GF-D8 (cell line): ENCODE measurements at regions not wholly inside any gene's neighbourhood (a gene's known extent, or its start where the extent isn't known, plus 50 kb on each side); places are given as distances from the start of the nearest gene placed in this dataset.
"Not testable (repeated sequence)": the region's sequence is repeated elsewhere in the genome, so short reads cannot be mapped to it uniquely, and the experiment has no call there.

Experiments
- DNase-seq: peaks from one replicate; lab custom pipeline; 2025; lab: John Stamatoyannopoulos, UW

DNA sequence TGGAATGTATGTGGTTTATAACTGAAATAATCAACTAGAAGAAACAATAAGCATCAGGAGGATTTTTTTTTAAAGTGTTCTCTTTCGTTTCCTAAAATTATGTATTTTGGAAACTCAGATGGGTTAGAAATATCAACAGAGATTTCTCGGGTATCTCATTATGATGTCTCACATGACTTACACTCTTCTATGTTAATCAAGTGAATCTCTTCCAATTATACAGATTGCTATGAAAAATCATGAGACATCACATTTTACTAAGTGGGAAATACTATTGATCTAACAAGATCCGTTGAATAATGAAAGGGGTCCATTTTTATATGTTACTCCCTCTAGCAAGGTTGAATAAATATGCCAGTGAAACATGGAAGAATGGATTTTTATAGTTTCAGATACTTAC, 54.7 kb upstream of the NRIP1 start:
- DNase-seq = no peak

DNA sequence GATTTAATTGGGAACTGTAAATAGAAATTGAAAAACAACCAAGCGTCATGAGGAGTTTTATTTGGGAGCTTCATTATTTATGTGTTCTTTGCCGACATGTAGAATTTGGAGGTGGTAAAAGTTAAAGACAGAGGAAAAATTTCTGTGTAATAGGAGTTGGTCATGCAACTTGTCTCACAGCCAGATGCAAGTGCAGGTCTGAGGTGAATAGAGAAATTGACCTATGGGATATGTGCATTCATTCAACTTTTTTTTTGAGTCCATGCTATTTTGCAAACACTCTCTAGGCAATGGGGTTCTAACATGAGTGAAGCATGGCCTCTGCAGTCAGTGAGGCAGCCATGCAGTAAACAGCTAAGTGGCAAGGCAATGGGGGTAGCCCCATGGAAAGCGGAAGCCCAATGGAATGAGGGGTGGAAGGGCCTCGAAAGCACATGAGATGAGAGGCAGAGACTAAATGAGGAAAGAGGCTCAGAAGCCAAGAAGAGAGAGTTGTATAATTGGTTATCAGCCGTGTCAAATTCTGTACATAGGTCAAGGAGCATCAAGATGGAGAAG, 56.4 kb upstream of the NRIP1 start:
- DNase-seq = no peak

DNA sequence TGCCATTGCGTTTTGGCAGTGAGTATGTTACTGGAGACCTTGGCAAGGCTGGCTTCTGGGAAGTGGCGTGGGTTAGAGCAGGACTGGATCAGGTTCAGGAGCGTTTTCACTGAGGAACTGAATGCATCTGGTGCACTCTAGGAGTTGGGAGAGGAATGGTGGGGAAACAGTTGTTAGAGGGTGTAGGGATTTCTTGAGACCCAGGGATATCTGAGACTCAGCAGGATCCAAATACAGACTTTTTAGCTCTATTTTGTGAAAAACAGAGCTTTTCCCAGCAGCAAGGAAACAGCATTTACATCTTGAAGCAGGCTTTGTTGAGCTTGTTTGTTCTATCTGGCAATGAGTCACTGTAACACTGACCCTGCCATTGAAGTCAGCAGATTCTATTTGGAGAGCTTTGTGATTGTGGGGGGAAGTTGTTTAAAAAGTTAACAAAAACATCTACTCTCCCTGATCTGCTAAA, 56.9 kb upstream of the NRIP1 start:
- DNase-seq = no peak

DNA sequence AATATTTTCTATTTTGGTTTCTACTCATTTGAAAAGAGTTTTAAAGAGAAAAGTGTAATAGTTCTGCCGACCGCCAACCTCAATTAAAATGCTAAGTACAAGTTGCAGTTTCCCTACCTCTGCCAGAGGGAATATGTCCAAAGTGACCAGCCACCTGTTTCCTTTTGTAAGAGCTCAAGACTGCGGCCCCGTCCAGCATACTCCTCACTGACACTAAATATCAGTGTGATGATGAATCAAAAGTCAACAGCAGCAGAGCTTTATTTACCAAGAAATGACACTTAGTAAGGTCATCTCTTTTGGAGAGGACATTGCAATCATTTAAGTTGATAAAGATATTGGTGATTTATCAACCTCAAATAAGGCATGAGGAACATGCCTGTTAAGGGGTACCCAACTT, 57.4 kb upstream of the NRIP1 start:
- no peak for DNase-seq

DNA sequence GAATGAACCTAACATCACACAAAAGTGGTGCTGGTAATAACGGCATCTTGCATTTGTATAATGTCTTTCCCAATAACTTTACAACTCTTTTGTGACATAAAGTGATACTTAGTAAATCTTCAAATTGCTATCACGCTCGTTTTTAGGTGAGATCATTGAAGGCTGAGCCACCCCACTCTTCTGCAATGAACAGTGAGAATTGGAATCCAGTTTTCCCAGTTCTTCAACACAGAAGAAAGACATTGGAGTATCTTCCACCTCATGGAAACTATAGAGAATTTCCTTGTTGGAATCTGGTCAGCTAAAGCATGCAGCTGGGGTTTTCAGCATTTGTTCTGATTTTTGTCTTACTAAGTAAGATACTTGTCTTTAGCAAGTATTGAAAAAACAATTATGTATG, 59.9 kb upstream of the NRIP1 start:
- DNase-seq = no peak

DNA sequence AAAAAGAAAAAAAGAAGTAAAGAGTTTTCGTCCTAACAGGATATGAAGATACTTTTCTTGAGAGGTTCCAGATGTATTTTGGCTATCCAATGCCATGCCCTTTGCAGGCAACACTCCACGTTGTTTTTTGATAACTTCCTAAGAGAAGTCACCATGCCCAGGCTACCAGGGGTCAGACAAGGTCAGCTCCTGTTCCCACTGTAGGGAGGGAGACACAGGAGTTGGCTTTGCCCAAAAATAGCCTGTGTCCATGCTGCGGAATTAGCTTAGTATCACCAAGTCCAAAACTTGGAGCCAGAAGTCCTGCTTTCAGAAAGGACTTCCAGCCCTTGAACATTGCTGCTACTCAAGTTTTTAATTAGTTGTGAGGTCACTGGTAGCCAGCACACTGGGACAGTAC, 62.1 kb upstream of the NRIP1 start:
- no peak for DNase-seq

DNA sequence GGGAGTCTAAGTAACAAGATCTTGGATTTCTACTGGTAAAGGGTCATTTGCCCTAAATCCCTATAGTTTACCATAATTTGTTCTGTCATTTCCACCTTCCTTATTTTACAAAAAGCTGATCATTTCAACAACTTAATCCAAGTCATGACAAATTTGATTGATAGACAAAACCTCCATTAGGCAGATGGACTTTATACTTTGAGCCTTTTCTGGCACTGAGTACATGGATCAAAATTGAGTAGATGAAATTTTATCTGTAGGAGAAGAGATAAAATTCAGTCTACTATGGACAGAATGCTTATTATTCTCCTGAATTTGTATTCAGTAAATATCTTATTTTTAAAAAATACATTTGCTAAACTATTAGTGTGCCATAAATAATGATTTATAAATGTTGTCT, 62.6 kb upstream of the NRIP1 start:
- no peak for DNase-seq

DNA sequence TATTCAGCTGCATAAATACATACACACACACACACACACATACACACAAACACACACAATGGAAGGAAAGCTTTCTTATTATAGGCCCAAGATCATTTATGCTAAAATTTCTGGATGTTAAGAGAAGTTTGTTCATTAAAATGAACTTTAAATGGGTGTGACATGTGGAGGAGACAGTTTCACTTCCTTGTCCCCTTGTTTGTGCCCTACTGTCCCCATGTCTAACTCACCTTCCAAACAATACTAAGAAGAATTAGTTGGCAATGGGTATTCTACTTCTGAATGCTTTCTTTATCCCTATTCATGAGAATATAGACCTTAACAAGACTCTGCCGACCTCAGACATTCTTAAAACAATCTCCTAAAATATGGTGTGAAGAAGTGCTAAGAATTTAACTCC, 63.5 kb upstream of the NRIP1 start:
- DNase-seq = no peak

DNA sequence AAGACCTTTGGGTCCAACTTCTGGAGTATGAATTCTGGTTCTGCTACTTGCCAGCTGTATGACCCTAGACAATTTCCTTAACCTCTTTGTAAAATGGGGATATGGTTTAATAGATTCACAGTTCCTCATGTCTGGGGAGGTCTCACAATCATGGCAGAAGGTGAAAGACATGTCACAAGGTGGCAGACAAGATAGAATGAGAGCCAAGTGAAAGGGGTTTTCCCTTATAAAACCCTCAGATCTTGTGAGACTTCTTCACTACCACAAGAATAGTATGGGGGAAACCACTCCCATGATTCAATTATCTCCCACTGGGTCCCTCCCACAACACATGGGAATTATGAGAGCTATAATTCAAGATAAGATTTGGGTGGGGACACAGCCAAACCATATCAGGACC, 63.9 kb upstream of the NRIP1 start:
- not testable (repeated sequence) for DNase-seq

DNA sequence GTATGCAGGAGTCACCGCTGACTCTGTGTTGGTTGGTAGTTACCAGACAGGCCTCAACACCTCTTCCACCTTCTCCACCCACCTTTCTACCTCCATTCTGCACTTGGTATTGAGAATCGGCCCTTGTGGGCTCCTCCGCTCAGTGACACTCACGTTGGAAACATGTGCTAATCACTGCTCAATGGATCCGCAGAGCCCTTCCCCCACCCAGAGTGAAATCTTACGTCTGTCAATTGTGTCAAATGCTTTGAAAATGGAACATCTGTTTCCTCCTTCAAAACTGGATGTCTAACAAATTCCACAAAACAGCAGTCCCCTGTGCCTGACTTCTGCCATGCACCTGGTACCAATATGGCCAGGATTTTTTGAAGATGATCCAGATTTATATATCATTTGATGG, 65.5 kb upstream of the NRIP1 start:
- DNase-seq = no peak

DNA sequence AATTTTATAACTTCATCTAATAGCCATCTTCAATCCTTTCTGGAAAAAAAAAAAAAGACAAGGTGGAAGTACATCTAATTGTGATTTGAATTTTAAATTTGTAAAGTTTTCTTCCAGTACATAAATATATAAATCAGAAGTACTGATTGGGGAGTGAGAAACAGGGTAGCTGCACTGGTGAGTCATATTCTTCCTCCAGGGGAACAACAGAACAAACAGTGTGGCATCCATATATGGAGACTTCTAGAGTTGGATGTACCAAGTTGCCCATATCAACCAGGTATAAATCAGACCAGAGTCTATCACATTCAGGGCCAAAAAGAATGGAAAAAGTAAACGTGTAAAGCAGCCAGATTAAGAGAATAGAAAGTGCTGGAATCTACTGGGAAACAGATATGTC, 66.0 kb upstream of the NRIP1 start:
- no peak for DNase-seq

DNA sequence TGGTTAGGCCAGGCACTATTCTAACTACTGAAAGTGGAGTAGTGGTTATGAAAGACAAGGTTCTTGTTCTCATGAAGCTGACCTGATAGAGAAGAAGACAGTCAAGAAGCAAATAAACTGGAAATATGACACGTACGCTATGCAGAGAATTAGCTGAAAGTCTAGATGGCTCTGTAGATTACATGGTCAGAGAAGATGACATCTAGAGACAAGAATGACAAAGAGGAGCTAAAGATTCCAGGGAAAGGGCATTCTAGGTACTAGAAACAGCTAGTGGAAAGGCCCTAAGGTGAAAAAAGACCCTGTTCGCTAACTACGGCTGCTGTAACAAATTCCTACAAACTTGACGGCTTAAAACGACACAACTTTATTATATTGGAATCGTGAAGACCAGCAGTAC, 68.0 kb upstream of the NRIP1 start:
- no peak for DNase-seq

DNA sequence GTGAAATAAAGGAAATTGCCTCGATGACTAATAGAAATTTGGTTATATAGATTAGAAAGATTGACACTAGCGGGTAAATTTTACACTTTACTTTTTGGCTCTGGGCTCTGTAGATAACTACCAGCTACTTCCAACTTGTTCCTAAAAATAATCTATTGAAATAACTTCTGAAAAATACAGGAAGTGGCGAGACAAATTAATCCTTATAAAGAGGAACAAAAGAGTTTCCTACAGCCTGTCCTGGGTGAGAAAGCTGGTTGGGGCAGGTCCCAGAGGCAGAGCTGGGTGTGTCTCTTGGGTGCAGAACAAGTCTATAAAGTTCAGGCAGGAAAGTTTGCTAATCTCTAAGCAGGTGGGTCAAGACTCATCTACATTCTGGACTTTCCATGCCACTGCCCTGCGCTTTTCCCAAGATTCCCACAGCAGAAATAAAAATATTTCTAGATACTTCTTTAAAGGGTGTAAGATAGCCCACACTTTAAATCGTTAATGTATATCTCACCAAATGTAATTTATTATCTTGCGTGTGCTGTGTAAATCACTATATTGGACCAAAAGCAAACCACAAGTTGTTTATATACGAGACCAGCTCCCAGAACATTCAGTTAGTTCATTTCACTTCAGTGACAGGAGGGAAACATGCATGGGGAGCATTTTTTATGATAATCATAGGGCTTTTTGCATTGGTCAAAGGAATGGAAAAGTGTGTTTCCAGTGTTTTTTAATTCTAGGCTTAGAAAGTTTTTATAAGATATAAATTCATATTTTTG, 70.1 kb upstream of the NRIP1 start:
- DNase-seq = no peak

DNA sequence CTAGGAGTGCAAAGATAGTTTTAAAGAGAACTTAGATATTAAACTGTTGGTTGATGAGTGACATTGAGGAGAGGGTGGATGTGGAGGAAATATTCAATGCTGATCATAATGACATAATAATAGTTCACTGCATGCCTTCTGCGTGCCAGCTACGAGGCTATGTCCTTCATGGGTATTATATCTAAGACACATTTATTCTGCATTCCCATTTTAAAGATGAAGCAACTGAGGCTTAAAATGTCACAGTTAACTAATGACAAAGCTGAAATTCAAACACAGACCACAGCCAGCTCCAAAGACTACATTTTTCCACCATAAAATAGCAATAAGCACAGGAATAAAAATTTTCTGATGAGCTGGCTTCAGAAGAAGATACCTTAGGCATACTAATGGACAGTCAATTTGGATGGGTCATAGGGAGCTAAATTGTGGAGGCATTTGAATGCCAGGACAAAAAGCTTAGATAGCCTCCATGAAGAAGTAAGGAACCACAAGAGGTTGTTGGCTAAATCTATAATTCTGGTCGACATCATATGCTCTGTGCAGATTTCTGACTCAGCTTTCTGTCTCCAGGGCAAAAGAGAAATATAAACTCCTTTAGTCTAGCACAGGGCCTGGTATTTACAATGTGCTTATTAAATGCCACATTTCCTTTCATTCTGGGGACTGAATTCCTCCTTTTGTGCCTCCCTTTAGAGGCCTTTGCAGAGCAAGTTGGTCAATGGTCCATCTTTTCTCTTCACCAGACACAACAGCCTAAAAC, 71.2 kb upstream of the NRIP1 start:
- no peak for DNase-seq

DNA sequence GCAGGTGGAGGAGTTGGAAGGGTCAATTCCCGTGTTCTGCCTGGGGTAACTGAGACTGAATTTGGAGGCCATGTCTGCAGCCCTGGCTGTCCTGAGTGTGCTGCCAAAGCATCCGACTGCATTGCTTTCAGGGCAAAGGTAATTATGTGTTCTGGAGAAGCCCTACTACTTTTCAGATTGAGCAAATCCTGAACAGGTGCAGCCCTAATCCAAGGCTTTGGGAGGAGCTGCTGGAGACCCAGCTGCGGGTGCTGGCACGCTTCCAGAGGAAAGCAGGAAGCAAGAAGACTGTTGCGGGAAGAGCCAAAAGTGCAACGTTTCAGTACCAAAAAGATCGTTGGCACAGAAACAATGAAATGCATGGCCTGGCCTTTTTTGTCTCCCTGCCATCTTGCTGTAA, 73.7 kb upstream of the NRIP1 start:
- DNase-seq = no peak

DNA sequence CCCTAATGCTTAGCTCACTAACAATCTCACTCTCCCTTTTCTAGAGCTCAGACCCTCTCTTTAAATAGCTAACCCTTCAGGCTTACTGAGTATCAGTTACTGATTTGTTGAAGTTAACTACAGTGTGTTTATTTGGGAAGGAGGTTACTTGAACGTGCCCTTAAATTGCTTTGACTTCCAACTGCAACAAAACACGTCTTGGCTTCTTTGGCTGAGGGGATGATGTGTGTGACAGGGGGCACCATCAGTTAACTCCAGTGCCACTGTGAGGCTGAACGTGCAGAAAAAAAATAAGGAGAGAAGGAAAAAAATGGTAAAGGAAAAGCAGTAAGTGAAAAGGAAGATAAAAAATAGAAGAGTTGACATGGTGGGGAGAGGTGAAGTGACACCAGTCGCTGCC, 75.1 kb upstream of the NRIP1 start:
- DNase-seq = no peak

DNA sequence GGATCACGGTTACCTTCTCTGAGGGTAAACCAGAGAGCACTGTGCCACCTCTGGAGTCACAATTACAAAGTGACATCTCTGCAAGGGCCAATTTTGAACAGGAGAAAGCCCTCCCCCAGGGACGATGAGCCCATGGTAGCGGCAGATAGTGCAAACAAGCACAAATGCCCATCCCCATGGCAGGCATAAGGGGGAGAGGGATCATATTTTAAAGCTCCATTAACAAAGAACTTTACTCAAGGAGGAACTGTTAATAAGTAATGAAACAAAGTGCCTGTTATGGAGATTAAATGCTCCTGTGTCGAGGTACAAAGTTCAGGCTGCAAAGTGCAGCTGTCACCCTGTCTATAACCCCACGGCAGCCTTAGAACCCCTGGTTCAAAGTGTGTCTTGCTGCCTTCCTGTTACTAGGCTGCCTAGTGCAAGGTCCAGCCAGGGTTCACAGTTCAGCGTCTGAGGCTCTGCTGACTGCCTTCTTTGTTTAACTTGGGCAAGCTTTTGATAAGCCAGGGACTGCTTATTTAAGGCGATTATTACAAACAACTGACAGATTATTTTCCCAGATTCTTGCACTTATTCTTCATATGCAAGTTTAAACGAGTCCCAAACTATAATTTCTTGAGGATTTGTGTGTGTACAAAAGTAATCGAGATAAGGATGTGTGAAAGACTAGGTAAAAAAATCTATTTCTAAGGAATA, 75.7 kb upstream of the NRIP1 start:
- DNase-seq = no peak

DNA sequence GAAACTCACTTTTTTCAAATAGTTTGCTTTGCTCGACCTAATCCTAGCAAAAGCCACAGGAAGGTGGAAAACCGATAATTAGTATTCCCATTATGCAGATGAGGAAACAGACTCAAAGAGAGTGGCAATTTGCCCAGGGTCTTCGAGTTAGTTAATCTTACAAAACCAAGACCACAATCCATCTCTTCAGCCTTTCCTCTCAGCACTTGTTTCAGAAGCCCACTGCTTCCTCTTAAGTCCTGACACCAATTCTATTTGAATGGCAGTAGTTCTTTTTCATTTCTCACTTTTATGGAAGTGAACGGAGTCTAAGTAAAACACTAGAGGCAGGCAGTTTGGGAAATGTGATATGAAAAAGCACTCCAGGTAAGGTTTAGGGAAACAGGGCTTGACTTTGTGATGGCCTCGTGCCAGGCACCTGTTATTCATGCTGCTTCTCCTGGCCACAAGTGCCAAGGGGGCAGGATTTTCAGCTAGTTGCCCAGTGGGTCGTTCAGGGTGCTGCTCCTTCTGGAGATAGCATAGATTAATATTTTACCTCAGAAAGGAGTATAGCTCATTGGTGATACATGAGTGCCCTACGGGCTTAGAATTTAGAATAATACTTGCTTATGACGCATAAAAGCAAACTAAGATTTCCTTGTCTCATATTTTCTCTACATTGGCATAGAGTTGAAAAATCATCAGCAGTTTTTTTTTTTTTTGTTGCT, 76.6 kb upstream of the NRIP1 start:
- no peak for DNase-seq

DNA sequence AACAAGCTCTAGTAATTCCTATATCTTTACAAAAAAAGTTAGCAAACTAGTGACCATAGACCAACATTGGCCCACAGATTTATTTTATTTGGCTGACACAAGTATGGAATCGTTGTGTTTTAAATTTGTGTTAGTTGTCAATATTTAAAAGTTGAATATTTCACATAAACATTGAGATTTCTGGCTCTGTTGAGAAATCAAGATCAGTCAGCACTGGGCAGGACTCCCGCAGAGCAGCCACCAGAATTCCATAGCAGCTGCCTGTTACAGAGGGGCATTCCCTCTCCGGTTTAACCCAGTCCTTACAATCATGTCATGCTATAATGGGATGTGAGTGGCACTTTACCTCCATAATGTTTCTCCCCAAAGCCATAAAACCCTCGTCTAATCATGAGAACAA, 79.2 kb upstream of the NRIP1 start:
- no peak for DNase-seq

DNA sequence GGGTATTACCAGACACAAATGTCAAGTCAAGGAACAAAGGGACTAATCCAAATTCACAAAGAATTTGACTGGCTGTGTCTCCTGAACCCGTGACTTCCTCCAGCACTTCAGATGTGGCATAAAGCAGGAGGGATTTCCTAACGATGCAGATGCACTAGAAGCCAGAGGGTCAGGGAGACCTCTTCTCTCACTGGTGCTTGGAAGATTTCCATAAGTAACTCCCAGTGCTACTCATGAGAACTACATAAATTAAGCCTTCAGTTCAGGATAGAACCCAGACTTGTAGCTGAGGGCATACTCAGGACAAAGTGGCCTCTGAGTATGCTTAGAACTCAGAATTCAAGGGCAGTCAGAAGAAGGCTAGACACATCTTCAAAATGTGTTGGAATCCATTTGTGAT, 83.6 kb upstream of the NRIP1 start:
- no peak for DNase-seq

DNA sequence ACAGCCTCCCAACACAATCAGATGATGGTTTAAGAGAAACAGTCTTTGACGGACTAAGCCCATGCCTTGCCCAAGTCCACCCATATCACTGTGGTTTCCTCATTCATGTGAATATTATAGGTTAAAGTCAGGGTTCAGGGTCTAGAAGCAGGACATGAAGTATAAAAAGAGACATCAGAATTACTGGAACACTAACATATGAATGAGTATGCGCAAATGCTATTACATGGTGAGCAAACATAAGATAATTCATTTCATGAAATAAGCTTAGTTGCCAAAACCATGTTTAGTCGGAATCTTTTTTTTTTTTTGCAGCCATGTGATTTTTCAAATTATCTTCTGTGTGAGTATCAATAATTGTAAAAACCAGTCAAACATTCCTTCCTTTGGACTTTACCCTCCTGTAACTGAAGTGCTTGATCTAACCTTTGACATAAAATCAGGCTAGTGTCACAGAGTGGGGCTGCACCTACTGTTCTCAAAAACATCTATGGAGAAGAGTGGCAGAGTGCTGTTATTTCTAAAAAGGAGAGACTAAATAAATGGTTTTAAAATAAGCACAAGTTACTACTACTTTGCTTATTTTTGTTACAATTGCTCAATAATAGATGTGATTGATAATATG, 84.9 kb upstream of the NRIP1 start:
- no peak for DNase-seq
